ENCODE measurements at regions not wholly inside any gene's neighbourhood (a gene's known extent, or its start where the extent isn't known, plus 50 kb on each side); places are given as distances from the start of the nearest gene placed in this dataset.

- H3K23me2 ChIP-seq (ENCODE audit: low read depth, low read length), result no peaks in the 10 kb centered on the region
- H3K27ac ChIP-seq (ENCODE audit: low read depth, low read length), result no peak overlapping the region
- no peak overlapping the region for H3K4me2 ChIP-seq (ENCODE audit: insufficient read depth in 1 of 2, low read depth in 2 of 2, low read length in 2 of 2)
- H2BK5ac ChIP-seq (ENCODE audit: low read depth, low read length), result no peak overlapping the region
- no peak overlapping the region for H3K9ac ChIP-seq (replicated peaks in 1 of 4; ENCODE audit: extremely low read depth in 1 of 4, low read depth in 3 of 4, low read length in 3 of 4)
- no peaks in the 10 kb centered on the region; the same call in 1 of the 2 replicates for H3K79me1 ChIP-seq (ENCODE audit: low read depth, low read length)
- TF ChIP-seq NANOG (IDR thresholded peaks at IDR 0.05; ENCODE audit: insufficient read depth, low read depth, low read length, poor library complexity, severe bottlenecking), result no peak
- no peak for TF ChIP-seq KDM4A (IDR thresholded peaks at IDR 0.05; ENCODE audit: low read depth, low read length, severe bottlenecking)
- TF ChIP-seq SIRT6 (IDR thresholded peaks at IDR 0.05; ENCODE audit: low read length), result no peak
- TF ChIP-seq, protein P1, sequence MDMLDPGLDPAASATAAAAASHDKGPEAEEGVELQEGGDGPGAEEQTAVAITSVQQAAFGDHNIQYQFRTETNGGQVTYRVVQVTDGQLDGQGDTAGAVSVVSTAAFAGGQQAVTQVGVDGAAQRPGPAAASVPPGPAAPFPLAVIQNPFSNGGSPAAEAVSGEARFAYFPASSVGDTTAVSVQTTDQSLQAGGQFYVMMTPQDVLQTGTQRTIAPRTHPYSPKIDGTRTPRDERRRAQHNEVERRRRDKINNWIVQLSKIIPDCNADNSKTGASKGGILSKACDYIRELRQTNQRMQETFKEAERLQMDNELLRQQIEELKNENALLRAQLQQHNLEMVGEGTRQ (IDR thresholded peaks at IDR 0.05; ENCODE audit: low read length), result no peak
- no peak overlapping the region for H3K56ac ChIP-seq (replicated peaks; ENCODE audit: insufficient read length, low read depth, low read length)
- no peak overlapping the region for H2AK5ac ChIP-seq (ENCODE audit: low read depth, low read length)
- no peak overlapping the region for H4K8ac ChIP-seq (ENCODE audit: extremely low read depth, insufficient read depth, low read length)
- H2BK120ac ChIP-seq (replicated peaks; ENCODE audit: low read depth, low read length), result no peak overlapping the region
- H3K23ac ChIP-seq (ENCODE audit: insufficient read length), result no peak overlapping the region
- H2AFZ ChIP-seq (ENCODE audit: low read length), result no peak overlapping the region
- POLR2A ChIA-PET (ENCODE audit: partially characterized antibody), result no interaction called here
- H3K36me3 ChIP-seq (ENCODE audit: control insufficient read depth in 2 of 4, insufficient read depth in 4 of 4, low read length in 3 of 4), result no peaks in the 10 kb centered on the region
- CTCF ChIA-PET (ENCODE audit: partially characterized antibody), result interaction anchor here (1.1 kb wide), 1 partner anchor 50 kb away, joined by 5 read pairs; no protein-coding TSS in a partner anchor
- H2BK12ac ChIP-seq (ENCODE audit: low read depth, low read length), result no peak overlapping the region
- H3K4ac ChIP-seq (replicated peaks; ENCODE audit: insufficient read length, low read depth, low read length), result no peak overlapping the region
- no peak overlapping the region for H2BK20ac ChIP-seq (ENCODE audit: low read length)
- no peak overlapping the region for H4K91ac ChIP-seq (replicated peaks; ENCODE audit: insufficient read length, low read length)
- H3K79me2 ChIP-seq (ENCODE audit: control insufficient read depth in 1 of 2, insufficient read depth in 2 of 2, low read length in 2 of 2), result no peaks in the 10 kb centered on the region
- no peaks in the 10 kb centered on the region for H3K27me3 ChIP-seq (replicated peaks in 1 of 4; ENCODE audit: control insufficient read depth in 3 of 4, extremely low read depth in 1 of 4, insufficient read depth in 3 of 4, low read length in 3 of 4)
- H3K14ac ChIP-seq (ENCODE audit: insufficient read length), result no peak overlapping the region
- 93% methylated on average over 4 of the region's 4 CpGs; no CpG with 5 or more reads in 1 of the 2 experiments for WGBS, 2 experiments (ENCODE audit: extremely low coverage in 1 of 2, insufficient coverage in 1 of 2, insufficient read length in 1 of 2, insufficient replicate concordance in 2 of 2, low coverage in 1 of 2, low lambda C conversion rate in 2 of 2, missing lambda C conversion rate in 1 of 2)
- no peaks in the 10 kb centered on the region for H4K20me1 ChIP-seq (replicated peaks in 1 of 2; ENCODE audit: control insufficient read depth in 1 of 2, insufficient read depth in 2 of 2, low read length in 2 of 2)
- DNase-seq (ENCODE audit: low read depth in 1 of 2, low spot score in 2 of 2) (no peak), FAIRE-seq (no peak)
- H3K4me1 ChIP-seq (replicated peaks in 1 of 4; ENCODE audit: control insufficient read depth in 3 of 4, insufficient read depth in 4 of 4, low read length in 3 of 4), result no peaks in the 10 kb centered on the region
- H3K4me3 ChIP-seq (ENCODE audit: extremely low read depth in 1 of 4, insufficient read depth in 2 of 4, low read depth in 3 of 4, low read length in 4 of 4), result no peak overlapping the region
- no peak overlapping the region for H3K18ac ChIP-seq (ENCODE audit: extremely low read depth, low read length)
- H2BK15ac ChIP-seq (ENCODE audit: low read length), result no peak overlapping the region
- H4K5ac ChIP-seq (ENCODE audit: insufficient read length, low read depth, low read length), result no peak overlapping the region
- 0 out of 4 replicates have a peak, but pooled peaks cover 0 to 4% of the 10 kb centered on the region in 2 experiments for H3K9me3 ChIP-seq (ENCODE audit: insufficient read depth in 2 of 2, low read depth in 1 of 2, low read length in 1 of 2)
Measured at GRCh38 chr5:110070836-110071235, 381.1 kb downstream of the MAN2A1 start.
